Liver (tissue), 3 donors: ENCODE measurements at regions not wholly inside any gene's neighbourhood (a gene's known extent, or its start where the extent isn't known, plus 50 kb on each side); places are given as distances from the start of the nearest gene placed in this dataset.
"Not testable (repeated sequence)": the region's sequence is repeated elsewhere in the genome, so short reads cannot be mapped to it uniquely, and the experiment has no call there.

Experiments used
- GABPA ChIP-seq, 2 donors: IDR thresholded peaks in 1 of 2; conservative IDR thresholded peaks in 1 of 2; 2 replicates each; pipeline ENCODE4 v1.6.1; 2016; ENCODE audit warnings: antibody characterized with exemption in 2 of 2, mild to moderate bottlenecking in 1 of 2, moderate library complexity in 1 of 2
- HNF4A ChIP-seq, 2 donors: conservative IDR thresholded peaks; 2 replicates each; pipeline ENCODE4 v1.6.1; 2016; ENCODE audit warnings: antibody characterized with exemption in 2 of 2, mild to moderate bottlenecking in 2 of 2
- JUND ChIP-seq, 2 donors: IDR thresholded peaks; 2 replicates each; pipeline ENCODE4 v1.6.1; 2016; ENCODE audit warnings: antibody characterized with exemption in 2 of 2
- NR2F2 ChIP-seq: IDR thresholded peaks from 2 replicates; pipeline ENCODE4 v1.6.1; 2016; ENCODE audit warnings: antibody characterized with exemption
- RAD21 ChIP-seq, 2 donors: IDR thresholded peaks; 2 replicates each; pipeline ENCODE4 v1.6.1; 2016; ENCODE audit warnings: antibody characterized with exemption in 2 of 2, mild to moderate bottlenecking in 2 of 2
- RXRA ChIP-seq, 2 donors: IDR thresholded peaks; 2 replicates each; pipeline ENCODE4 v1.6.1; 2017 to 2018; ENCODE audit warnings: antibody characterized with exemption in 2 of 2, mild to moderate bottlenecking in 1 of 2
- SP1 ChIP-seq: IDR thresholded peaks from 2 replicates; pipeline ENCODE4 v1.6.1; 2018; ENCODE audit warnings: antibody characterized with exemption, mild to moderate bottlenecking
- TAF1 ChIP-seq: conservative IDR thresholded peaks from 2 replicates; pipeline ENCODE4 v1.6.1; 2016; ENCODE audit warnings: antibody characterized with exemption, mild to moderate bottlenecking
- YY1 ChIP-seq: IDR thresholded peaks from 2 replicates; pipeline ENCODE4 v1.6.1; 2016; ENCODE audit warnings: antibody characterized with exemption, mild to moderate bottlenecking
- TF ChIP-seq, protein P1 (sequence below): fragments of 150-350 bp; IDR thresholded peaks from 2 replicates; pipeline ENCODE4 v1.5.1; 2017; ENCODE audit warnings: improper control_type of control experiment, low read depth, low read length; ENCODE audit not compliant: missing input control
- TF ChIP-seq, protein P2 (sequence below): IDR thresholded peaks from 2 replicates; pipeline ENCODE4 v1.6.1; 2016; ENCODE audit warnings: antibody characterized with exemption, mild to moderate bottlenecking
- TF ChIP-seq, protein P3 (sequence below): IDR thresholded peaks from 2 replicates; pipeline ENCODE4 v1.6.1; 2016; ENCODE audit warnings: antibody characterized with exemption
- TF ChIP-seq, protein P4 (sequence below): IDR thresholded peaks from 2 replicates; pipeline ENCODE4 v1.6.1; 2016; ENCODE audit warnings: antibody characterized with exemption
- TF ChIP-seq, protein P5 (sequence below): IDR thresholded peaks from 2 replicates; pipeline ENCODE4 v1.6.1; 2016; ENCODE audit warnings: antibody characterized with exemption
- donor health status: healthy.
- donor health status: healthy.

DNA sequence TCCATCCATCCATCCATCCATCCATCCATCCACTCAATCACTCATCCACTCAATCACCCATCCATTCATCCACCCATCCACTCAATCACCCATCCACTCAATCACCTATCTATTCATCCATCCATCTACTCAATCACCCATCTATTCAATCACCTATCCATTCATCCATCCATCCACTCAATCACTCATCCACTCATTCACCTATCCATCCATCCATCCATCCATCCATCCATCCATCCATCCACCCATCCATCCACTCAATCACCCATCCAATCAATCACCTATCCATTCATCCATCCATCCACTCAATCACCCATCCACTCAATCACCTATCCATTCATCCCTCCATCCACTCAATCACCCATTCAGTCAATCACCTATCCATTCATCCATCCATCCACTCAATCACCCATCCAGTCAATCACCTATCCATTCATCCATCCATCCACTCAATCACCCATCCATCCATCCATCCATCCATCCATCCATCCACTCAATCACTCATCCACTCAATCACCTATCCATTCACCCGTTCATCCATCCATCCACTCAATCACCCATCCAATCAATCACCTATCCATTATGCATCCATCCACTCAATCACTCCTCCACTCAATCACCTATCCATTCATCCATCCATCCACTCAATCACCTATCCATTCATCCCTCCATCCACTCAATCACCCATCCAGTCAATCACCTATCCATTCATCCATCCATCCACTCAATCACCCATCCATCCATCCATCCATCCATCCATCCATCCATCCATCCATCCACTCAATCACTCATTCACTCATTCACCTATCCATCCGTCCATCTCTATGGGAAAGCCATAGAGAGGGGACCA is 114.7 kb upstream of the ZBTB40 start:
- not testable (repeated sequence) for TF ChIP-seq SP1; TAF1; YY1; JUND (IDR thresholded peaks at IDR 0.05); RXRA (IDR thresholded peaks at IDR 0.05); GABPA (IDR thresholded peaks at IDR 0.05 in 1 of 2, conservative IDR thresholded peaks at IDR 0.05 in 1 of 2); NR2F2; HNF4A (conservative IDR thresholded peaks at IDR 0.05); RAD21 (IDR thresholded peaks at IDR 0.05)
- TF ChIP-seq, protein P1, sequence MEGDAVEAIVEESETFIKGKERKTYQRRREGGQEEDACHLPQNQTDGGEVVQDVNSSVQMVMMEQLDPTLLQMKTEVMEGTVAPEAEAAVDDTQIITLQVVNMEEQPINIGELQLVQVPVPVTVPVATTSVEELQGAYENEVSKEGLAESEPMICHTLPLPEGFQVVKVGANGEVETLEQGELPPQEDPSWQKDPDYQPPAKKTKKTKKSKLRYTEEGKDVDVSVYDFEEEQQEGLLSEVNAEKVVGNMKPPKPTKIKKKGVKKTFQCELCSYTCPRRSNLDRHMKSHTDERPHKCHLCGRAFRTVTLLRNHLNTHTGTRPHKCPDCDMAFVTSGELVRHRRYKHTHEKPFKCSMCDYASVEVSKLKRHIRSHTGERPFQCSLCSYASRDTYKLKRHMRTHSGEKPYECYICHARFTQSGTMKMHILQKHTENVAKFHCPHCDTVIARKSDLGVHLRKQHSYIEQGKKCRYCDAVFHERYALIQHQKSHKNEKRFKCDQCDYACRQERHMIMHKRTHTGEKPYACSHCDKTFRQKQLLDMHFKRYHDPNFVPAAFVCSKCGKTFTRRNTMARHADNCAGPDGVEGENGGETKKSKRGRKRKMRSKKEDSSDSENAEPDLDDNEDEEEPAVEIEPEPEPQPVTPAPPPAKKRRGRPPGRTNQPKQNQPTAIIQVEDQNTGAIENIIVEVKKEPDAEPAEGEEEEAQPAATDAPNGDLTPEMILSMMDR = not testable (repeated sequence)
- TF ChIP-seq, protein P2, sequence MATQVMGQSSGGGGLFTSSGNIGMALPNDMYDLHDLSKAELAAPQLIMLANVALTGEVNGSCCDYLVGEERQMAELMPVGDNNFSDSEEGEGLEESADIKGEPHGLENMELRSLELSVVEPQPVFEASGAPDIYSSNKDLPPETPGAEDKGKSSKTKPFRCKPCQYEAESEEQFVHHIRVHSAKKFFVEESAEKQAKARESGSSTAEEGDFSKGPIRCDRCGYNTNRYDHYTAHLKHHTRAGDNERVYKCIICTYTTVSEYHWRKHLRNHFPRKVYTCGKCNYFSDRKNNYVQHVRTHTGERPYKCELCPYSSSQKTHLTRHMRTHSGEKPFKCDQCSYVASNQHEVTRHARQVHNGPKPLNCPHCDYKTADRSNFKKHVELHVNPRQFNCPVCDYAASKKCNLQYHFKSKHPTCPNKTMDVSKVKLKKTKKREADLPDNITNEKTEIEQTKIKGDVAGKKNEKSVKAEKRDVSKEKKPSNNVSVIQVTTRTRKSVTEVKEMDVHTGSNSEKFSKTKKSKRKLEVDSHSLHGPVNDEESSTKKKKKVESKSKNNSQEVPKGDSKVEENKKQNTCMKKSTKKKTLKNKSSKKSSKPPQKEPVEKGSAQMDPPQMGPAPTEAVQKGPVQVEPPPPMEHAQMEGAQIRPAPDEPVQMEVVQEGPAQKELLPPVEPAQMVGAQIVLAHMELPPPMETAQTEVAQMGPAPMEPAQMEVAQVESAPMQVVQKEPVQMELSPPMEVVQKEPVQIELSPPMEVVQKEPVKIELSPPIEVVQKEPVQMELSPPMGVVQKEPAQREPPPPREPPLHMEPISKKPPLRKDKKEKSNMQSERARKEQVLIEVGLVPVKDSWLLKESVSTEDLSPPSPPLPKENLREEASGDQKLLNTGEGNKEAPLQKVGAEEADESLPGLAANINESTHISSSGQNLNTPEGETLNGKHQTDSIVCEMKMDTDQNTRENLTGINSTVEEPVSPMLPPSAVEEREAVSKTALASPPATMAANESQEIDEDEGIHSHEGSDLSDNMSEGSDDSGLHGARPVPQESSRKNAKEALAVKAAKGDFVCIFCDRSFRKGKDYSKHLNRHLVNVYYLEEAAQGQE = not testable (repeated sequence)
- TF ChIP-seq, protein P3, sequence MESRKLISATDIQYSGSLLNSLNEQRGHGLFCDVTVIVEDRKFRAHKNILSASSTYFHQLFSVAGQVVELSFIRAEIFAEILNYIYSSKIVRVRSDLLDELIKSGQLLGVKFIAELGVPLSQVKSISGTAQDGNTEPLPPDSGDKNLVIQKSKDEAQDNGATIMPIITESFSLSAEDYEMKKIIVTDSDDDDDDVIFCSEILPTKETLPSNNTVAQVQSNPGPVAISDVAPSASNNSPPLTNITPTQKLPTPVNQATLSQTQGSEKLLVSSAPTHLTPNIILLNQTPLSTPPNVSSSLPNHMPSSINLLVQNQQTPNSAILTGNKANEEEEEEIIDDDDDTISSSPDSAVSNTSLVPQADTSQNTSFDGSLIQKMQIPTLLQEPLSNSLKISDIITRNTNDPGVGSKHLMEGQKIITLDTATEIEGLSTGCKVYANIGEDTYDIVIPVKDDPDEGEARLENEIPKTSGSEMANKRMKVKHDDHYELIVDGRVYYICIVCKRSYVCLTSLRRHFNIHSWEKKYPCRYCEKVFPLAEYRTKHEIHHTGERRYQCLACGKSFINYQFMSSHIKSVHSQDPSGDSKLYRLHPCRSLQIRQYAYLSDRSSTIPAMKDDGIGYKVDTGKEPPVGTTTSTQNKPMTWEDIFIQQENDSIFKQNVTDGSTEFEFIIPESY = not testable (repeated sequence)
- TF ChIP-seq, protein P4, sequence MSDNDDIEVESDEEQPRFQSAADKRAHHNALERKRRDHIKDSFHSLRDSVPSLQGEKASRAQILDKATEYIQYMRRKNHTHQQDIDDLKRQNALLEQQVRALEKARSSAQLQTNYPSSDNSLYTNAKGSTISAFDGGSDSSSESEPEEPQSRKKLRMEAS = not testable (repeated sequence)
- TF ChIP-seq, protein P5, sequence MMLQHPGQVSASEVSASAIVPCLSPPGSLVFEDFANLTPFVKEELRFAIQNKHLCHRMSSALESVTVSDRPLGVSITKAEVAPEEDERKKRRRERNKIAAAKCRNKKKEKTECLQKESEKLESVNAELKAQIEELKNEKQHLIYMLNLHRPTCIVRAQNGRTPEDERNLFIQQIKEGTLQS = not testable (repeated sequence)
